HG02938 (cell line): ENCODE measurements at regions not wholly inside any gene's neighbourhood (a gene's known extent, or its start where the extent isn't known, plus 50 kb on each side); places are given as distances from the start of the nearest gene placed in this dataset.
A peak's percentile ranks its signal among the peaks of the same experiment; 100 is the strongest.

Experiments used
- ATAC-seq: cut with Tn5 transposase; IDR thresholded peaks from one replicate; pipeline ENCODE4 v1.9.1; 2021; ENCODE audit warnings: mild to moderate bottlenecking, moderate library complexity; ENCODE audit not compliant: unreplicated experiment

DNA sequence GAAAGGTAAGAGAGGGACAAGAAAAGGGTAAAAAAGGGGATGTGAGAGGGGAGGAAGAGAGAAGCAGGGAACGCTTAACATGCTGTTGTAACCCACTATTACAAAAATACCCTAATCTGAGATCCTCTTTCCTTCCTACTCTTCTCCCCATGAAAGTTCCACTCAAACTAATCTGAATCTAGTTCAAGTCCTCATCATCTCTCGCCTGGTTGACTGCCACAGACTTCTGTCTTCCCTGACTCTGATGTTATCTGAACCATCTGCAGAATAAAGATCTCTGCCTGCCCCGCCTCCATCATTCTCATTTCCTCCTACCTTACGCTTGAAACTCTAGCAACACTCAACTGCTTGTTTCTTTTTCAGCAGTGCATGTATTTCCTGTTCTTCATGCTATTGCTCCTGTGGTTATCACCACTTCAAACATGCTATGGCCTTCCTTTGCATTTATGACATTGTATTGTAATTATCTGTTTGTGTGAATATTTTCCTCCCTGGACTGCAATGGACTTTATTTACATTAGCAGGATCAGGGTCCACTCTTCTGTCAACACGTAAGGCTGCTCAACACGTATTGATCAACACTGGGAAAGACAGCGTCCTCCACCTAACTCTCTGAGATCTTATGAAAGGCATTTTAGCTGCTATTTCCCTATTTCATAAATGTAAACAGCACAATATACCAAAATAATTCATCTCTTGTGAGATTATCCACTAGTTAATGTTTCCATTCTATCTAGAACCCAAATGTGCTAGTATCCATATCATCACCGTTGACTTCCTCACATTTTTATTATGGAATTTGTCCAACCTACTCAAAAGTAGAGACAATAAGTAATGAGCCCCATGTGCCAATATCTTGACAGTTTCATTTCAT lies 215.5 kb upstream of the USP25 start:
- ATAC-seq, result peak; percentile 90

DNA sequence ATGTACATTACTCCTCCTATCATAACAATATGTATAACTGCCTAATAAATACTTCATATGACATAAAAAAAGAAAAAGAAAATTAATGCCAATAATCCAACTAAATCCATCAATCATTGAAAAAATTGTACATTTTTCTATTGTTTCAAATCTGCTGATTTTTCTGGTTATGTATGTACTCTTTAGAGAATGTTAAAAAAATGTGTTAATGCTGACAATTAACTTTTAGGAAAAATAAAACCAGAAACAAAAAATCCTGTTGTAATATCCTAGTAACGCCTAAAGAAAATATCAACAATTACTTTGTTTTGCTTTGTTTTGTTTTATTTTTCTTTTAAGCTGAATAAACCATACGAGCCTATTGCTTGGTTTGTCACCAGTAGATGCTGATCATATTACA lies 213.9 kb upstream of the USP25 start:
- no peak for ATAC-seq

DNA sequence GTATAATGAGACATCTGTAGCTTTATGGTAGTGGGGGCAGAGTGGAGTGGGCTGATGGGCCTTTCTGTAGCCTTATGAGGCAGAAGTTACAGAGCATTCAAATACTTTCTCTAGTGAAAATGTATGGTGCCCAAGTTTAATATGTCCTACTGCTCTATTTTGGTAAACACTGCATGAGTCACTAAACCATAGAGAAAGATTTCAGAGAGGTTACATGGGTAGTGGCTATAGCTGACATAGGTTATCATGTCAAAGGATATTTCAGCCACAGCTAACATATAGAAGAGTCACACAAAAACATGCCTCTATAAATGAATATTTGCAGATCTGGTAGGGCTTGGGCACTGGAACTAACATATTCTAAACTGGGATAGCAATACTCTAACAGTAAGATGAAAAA lies 212.4 kb upstream of the USP25 start:
- no peak for ATAC-seq

DNA sequence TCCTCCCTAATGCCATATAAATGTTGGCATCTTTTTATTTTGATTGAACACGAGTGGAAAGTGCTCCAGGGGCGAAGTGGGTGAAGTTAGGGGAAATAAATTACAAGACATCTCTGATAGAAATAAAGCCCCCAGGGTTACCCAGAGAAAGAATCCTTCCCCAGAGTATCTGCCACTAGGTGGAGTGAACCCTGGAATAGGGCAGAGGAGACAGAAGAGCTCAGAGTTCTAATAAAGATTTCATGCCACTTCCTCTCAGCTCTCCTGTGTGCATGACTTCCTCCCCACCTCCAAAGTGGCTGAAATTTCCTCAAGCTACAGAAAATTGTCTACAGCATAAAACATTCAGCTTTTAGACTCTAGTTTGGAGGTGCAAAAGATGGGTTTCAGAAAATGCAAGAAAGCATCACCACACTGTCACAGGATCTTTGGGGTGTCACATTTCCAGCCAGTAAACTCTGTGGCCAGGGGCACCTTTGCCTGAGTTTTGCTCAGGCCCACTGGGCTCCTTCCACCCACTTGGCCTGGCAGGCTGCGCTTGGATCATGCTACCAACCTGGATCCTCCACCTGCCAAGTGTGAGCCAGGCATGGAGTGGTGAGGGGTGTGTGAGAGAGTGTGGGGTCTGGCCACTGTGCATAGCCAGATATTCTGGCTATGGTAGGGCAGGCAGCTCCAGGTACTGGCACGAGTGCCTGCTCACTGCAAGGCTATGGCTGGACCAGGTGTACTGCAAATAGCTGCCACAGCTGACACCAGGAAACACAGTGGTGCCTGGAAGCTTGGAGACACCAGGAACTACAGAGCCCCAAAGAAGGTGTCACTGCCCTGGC lies 208.8 kb upstream of the USP25 start:
- no peak for ATAC-seq

DNA sequence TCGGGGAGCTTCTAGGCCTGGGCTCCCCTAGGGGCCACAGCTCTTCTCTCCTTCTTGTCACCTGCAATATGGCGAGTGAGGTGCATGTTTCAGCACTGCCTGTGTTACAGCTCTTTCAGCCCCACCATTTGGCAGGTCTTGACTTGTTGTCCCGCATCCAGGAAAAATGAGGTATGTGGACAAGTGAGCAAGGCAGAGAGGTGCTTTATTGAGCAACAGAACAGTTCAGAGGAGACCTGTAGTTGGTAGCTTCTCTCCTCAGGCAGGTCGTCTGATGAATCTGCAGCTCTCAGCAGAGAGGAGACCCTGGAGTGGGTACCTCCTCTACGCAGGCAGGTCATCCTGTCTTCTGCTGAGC lies 208.2 kb upstream of the USP25 start:
- no peak for ATAC-seq

DNA sequence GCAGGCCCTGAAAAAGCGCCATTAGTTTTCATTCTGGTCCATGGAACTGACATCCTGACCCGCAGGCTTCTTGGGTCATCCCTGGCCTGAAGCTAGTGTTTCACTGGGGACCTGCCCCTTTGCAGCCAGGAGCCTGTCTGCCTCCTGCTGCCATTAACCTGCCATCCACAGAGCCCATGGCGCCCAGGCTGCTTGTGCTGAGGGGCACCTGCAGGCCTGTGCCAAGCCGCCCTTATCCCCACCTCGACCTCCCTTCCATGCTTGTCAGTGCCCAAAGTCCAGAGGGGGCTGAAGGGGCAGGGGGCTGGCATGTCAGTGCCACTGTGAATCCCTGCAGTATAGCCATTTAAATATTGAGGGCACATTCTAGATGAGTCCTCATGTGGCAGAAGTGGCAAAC lies 207.6 kb upstream of the USP25 start:
- ATAC-seq, result no peak

DNA sequence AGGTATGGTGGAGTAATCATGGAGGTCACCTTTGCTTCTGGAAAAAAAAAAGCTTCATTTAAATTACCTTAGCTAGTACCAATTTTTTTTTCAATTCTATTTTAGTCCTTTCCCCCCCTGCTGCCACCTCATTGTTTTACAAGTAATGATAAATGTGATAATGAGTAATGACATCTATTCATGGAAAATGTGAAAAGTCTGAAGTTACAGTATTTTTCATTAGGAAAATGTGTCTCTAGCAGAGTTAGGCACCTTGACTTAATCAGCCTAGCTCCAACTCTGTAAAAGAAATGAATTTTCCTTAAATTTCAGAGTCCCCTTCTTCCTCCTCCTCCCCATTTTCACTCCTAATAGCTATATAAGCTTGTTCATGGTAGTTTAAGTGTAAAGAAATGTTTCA lies 204.9 kb upstream of the USP25 start:
- no peak for ATAC-seq

DNA sequence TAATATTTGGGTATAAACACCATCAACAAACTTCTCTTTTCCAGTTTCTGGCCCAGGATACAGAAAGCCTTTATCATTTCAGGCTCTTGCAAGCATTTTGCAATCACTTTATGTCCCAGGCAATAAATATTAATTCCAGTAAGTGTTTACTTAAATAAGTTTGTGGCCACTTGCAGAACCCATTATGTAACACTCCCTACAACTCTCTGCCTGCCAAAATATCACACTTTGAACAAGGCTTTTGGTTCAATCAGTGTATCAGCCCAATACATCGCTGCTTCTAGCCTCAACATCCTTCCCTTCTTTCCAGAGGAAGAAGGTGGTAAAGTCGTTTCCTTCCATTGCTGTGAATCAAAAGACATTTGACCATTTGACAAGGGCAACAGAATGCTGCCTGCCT lies 203.0 kb upstream of the USP25 start:
- no peak for ATAC-seq

DNA sequence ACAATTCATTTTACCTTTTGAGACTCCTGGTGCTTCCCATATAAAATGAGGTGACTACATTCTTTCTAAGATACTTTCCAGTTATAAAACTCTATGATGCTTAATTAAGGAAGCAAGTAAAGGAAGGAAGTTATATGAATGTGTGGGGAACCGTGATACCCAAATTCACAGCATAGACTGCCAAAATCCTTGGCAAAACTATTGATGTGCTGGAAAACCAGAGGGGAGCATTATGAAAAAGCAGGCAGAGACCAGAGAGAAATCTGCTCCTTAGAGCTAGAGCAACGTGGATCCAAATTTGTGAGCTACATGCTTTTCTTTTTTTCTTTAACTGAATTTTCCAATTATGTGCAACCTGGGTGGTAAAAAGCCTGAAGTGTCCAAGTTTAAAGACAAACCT lies 201.4 kb upstream of the USP25 start:
- no peak for ATAC-seq

DNA sequence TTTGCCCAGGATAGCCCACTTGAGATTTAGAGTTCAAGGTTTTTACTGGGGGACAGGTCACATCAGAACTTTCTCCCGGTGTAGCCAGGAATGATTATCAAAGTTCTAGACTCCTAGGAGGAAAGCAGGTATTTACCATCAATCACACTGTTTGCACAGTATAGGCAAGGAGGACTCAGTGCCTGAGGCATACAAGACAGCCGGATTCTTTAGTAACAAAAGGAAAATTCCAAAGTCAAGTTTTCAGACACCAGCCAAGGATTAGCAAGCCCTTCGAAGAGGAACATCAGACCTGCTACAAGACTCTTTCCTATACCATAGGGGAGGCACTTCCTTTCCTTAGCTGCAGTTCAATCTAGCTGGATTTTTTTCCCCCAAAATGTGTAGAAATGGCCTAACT lies 197.8 kb upstream of the USP25 start:
- no peak for ATAC-seq

DNA sequence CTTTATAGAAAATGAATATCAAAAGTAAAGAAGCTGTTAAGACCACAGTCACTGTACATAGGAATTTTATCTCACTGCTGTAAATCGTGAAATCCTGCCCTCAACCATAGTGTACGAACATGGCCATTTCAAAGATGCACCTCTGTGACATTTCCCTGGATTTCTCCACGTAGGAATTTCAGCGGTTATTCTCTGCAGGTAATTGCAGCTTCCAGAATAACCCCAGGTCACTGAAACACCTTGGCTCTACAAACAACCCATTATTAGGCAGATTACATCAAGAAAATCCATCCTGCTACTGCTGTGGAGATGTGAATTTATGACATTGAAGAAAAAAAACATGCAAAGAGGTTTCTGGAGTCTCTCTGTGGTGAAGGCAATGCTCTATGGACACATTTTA lies 196.2 kb upstream of the USP25 start:
- no peak for ATAC-seq

DNA sequence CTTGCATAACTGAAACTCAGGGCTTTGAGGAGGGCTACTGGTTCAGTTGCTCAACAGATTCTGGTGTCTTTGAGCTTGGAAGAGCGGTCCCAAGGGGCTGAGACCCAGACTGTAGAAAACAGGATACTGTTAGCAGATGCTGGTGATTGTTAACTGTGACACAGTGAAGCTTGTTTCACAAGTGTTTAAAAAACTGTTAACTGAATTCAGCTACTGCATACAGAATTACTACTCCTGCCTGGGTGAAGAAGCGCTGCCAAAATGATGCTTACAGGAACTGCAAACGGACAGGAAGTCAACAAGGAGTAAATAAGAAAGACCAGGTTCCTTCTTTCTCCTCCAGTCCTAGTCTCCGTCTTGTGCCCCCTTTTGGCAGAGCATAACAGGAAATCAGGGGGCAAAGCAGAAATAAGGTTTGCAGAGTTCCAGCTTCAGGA lies 195.3 kb upstream of the USP25 start:
- ATAC-seq, result no peak

DNA sequence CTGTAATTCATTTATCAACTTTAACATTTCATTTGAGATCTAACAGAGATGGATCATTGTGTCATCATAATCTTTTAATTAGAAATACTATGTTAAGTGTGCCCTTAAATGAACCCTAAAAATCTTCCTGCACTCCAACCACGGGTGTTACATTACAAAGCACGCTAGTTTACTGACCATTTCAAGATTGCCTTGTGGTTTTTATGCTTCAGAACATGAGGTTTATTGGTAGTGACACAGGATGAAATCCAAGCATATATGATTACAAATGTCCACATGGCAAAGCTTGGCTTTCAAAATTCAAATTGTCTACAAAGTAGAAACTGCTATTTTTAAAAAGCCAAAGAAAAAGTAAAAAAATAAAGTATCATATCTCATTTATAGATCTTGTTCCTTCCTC lies 190.4 kb upstream of the USP25 start:
- ATAC-seq, result no peak

DNA sequence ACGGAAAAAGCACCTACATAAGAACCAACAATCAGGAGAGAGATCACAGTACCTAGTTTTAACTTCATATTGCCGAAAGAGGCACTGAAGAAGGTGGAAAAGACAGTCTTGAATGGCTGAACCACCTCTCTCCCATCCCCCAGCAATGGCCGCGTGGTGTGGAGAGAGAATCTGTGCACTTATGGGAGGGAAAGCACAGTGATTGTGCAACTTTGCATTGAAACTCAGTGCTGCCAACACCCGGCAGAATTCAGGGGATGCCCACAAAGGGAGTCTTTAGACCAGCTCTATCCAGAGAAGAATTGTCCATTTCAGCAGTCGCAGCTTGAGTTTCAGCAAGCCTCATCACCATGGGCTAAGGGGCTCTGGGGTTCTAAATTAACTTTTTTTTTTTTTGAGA lies 186.3 kb upstream of the USP25 start:
- ATAC-seq, result no peak

DNA sequence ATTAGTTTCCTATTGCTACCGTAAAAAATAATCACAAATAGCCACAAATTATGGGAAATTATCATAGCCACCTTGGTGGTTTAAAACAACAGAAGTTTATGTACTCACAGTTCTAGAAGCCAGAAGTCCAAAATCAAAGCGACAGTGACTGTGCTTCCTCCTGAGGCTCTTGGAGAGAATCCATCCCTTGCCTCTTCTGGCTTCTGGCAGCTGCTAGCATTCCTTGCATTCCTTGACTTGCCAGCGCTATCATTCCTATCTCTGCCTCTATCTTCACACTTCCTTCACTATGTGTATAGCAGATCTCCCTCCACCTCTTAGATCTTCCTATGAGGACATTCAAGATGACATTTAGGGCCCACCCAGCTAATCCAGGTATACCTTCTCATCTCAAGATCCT lies 180.1 kb upstream of the USP25 start:
- no peak for ATAC-seq

DNA sequence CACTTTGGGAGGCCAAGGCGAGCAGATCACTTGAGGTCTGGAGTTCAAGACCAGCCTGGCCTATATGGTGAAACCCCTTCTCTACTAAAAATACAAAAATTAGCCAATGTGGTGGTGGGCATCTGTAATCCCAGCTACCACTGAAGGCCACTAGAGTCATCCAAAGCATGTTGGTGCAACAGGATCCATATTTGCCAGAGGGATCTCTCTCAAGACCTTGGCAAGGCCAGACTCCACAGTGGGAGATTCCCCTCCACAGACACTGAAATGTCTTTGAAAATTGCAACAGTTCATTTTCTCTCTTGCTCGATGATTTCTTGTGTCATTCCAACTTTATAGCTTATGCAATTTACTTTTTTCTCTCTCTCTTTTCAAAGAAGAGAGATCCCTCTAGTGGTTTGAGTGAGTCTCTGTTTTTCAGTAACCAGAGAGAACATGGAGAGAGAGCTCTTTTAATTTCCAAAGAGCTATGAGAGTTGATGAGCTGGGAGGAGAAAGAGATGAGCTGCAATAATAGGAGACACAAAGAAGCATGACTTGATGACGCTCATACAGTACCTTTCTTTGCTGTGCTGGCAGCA lies 176.8 kb upstream of the USP25 start:
- no peak for ATAC-seq

DNA sequence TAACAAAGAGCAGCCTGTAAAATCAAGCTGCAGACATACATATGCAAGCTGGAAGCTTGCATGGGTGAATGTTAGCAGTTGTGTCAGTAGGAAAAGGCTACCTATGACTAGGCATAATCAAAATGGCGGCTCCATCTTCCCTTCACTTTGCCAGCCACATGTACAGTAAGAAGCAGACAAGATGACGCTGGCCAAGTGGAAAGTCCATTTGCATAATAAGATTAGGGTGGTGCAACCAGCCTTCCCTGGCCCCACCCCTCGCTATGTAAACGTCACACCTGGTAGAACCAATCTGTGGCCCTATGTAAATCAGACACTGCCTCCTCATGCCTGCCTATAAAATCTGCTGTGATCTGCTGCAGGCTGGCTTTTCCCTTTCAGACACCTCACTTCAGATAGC lies 171.9 kb upstream of the USP25 start:
- ATAC-seq, result no peak

DNA sequence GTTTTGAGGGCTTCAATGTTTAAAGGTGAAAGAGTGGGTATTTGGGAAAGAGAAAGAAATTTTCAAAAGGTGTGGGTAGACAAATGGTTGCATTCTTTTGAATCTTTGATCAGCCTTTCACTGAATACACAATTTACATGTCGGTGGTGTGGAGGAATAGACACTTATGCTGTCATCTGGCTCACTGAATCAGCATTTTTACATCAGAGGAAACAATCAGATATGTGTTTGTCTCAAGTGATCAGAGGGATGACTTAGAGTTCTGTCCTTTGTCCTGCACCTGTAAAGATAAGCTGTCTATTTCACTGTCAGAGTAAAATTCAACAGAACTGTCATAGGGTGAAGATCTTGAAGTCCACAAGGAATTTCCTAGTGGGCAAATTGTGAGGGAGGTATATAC lies 170.9 kb upstream of the USP25 start:
- no peak for ATAC-seq

DNA sequence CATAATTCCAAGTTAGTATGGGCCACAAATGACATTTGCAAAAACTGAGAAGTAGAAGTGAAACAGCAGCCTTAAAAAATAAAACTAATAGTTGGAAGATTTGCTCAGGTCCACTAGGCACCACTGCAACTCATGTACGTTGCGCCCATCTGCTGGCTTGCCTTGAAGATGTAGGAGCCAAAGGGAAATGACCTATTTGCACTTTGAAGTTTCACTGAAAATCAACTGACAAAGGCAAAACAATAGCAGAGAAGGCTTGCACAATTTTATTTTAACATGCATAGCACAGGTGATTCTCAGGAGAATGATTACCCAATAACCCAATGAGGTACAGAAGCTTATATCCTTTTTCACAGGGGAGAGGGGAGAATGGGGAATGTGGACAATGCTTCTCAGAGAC lies 170.1 kb upstream of the USP25 start:
- no peak for ATAC-seq

DNA sequence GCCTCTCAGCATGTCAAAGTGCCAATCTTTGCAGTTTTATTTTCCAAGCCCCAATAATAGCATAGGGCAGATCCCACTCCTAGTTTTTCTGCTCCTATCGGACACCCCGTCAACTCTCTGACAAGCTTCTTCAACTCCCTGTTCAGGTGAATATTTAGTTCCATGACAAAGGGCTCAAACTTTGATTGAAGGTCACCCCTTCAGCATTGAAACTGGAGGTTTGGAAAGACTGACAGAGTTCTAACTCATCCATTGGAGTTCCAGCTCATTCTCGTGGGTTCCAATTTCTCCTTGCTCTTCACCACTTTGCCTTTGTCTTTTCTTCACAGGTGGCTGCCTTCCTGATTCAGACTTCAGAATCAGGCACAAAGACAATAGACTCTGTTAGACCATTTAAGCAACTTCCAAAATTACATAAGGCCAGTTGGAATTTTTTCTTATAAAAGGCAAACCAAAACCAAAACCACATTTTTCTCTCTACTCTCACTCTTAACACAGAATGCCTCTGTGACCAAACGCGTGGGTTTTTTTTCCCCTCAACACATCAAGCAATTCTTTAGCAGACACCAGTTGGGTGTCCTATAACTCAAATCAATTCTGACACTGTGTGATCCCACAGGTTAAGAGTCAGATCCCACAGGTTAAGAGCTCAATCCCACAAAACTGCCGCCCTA lies 169.3 kb upstream of the USP25 start:
- ATAC-seq, result no peak

DNA sequence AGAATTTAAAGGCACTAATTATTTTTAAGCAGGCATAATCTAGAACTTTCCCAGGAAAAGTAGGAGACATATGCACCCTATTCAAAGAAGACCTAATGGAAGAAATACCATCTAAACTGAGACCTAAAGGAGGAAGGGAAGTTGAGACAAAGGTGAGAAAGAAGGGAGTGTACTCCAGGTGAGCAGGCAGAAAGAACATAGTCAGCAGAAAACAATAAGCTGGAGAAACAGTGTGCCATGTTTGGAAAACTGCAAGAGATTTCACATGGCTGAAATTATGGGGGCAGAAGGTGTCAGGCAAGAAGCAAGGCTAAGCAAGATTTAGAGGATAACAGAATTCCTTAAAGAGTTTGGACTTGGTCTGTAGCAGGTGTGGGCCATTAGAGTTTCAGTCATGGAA lies 167.0 kb upstream of the USP25 start:
- no peak for ATAC-seq
